NCI-H1092 treated with DMSO at 0.1 percent for 48 hours (cell line): ENCODE measurements at regions not wholly inside any gene's neighbourhood (a gene's known extent, or its start where the extent isn't known, plus 50 kb on each side); places are given as distances from the start of the nearest gene placed in this dataset.

Source experiments
- DNase-seq: peaks from one replicate; lab custom pipeline; 2025; lab: John Stamatoyannopoulos, UW

- DNase-seq: no peak
Measured at GRCh38 chr15:97623091-97623661, 337.3 kb upstream of the ARRDC4 start.

GRCh38 chr15:97627634-97628033 lies 332.9 kb upstream of the ARRDC4 start:
- DNase-seq: no peak

GRCh38 chr15:97645758-97646157 lies 314.7 kb upstream of the ARRDC4 start:
- no peak for DNase-seq

- DNase-seq: no peak
Measured at GRCh38 chr15:97648728-97649127, 311.8 kb upstream of the ARRDC4 start.

GRCh38 chr15:97652041-97652440 lies 308.5 kb upstream of the ARRDC4 start:
- DNase-seq: no peak

- DNase-seq: peak; percentile 5
Measured at GRCh38 chr15:97652700-97653167, 307.8 kb upstream of the ARRDC4 start.

- no peak for DNase-seq
Measured at GRCh38 chr15:97653896-97654295, 306.6 kb upstream of the ARRDC4 start.

- DNase-seq: no peak
Measured at GRCh38 chr15:97654481-97655076, 305.9 kb upstream of the ARRDC4 start.

- DNase-seq: no peak
Measured at GRCh38 chr15:97661796-97662195, 298.7 kb upstream of the ARRDC4 start.

- DNase-seq: no peak
Measured at GRCh38 chr15:97672586-97672985, 287.9 kb upstream of the ARRDC4 start.

GRCh38 chr15:97678656-97679055 lies 281.8 kb upstream of the ARRDC4 start:
- DNase-seq: no peak

GRCh38 chr15:97679106-97679688 lies 281.3 kb upstream of the ARRDC4 start:
- no peak for DNase-seq

GRCh38 chr15:97680606-97681220 lies 279.8 kb upstream of the ARRDC4 start:
- DNase-seq: no peak

- DNase-seq: no peak
Measured at GRCh38 chr15:97683831-97684230, 276.7 kb upstream of the ARRDC4 start.

GRCh38 chr15:97684249-97684648 lies 276.3 kb upstream of the ARRDC4 start:
- no peak for DNase-seq

GRCh38 chr15:97686324-97686723 lies 274.2 kb upstream of the ARRDC4 start:
- DNase-seq: no peak

- DNase-seq: no peak
Measured at GRCh38 chr15:97687654-97688053, 272.8 kb upstream of the ARRDC4 start.

GRCh38 chr15:97688177-97688576 lies 272.3 kb upstream of the ARRDC4 start:
- no peak for DNase-seq

GRCh38 chr15:97688886-97689285 lies 271.6 kb upstream of the ARRDC4 start:
- no peak for DNase-seq

GRCh38 chr15:97691078-97691477 lies 269.4 kb upstream of the ARRDC4 start:
- no peak for DNase-seq

- no peak for DNase-seq
Measured at GRCh38 chr15:97691799-97692198, 268.7 kb upstream of the ARRDC4 start.

GRCh38 chr15:97692301-97693015 lies 268.0 kb upstream of the ARRDC4 start:
- no peak for DNase-seq

GRCh38 chr15:97694456-97694855 lies 266.0 kb upstream of the ARRDC4 start:
- no peak for DNase-seq
